Sigmoid colon (tissue), 4 donors: ENCODE measurements at regions not wholly inside any gene's neighbourhood (a gene's known extent, or its start where the extent isn't known, plus 50 kb on each side); places are given as distances from the start of the nearest gene placed in this dataset.

Source experiments
- EP300 ChIP-seq, 4 donors: sonication (generic); formaldehyde crosslinking; IDR thresholded peaks; one replicate each; pipeline ENCODE4 v1.6.1; 2017; ENCODE audit warnings: antibody characterized with exemption in 4 of 4
- POLR2A ChIP-seq, 2 donors: fragments of 450-650 bp; IDR thresholded peaks; one replicate each; pipeline ENCODE4 v1.6.1; 2016; ENCODE audit warnings: antibody characterized with exemption in 2 of 2, mild to moderate bottlenecking in 2 of 2, moderate library complexity in 2 of 2
- POLR2AphosphoS5 ChIP-seq, 4 donors: sonication (generic); formaldehyde crosslinking; IDR thresholded peaks; one replicate each; pipeline ENCODE4 v1.6.1; 2017; ENCODE audit warnings: antibody characterized with exemption in 4 of 4
- TF ChIP-seq, protein P1 (sequence below), 4 experiments: fragments of 450-650 bp in 3 of 4; fragments of 200-600 bp in 1 of 4; IDR thresholded peaks; one replicate each; pipeline ENCODE4 v1.5.1; 2016 to 2019; ENCODE audit warnings: antibody characterized with exemption in 4 of 4, mild to moderate bottlenecking in 3 of 4, moderate library complexity in 2 of 4

DNA sequence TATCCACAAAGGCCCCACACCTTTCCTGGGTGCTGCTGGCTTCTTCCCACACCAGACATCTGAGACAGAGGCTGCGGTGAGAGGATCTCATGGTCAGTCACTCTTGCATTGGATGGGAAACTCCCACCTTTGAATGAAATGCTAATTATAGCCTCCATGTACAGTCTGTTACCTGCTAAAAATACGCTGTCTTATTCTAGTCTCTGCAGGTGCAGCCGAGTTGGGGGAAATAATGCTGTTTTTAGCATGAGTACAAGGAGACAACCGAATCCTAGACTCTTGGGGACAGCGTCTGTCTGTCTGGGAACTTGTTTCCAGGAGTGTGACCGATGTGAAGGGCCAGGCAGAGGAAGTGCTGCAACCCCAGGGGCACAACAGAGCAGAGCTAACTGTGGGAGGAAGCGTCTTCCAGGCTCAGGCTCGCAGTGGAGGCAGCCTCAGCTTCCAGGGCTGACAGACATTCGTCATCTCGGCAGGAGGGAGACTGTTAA, 286.2 kb downstream of the PREX1 start:
- TF ChIP-seq POLR2A (IDR thresholded peaks at IDR 0.05) (no peak), POLR2AphosphoS5 (IDR thresholded peaks at IDR 0.05) (no peak), EP300 (IDR thresholded peaks at IDR 0.05) (no peak)
- TF ChIP-seq, protein P1, sequence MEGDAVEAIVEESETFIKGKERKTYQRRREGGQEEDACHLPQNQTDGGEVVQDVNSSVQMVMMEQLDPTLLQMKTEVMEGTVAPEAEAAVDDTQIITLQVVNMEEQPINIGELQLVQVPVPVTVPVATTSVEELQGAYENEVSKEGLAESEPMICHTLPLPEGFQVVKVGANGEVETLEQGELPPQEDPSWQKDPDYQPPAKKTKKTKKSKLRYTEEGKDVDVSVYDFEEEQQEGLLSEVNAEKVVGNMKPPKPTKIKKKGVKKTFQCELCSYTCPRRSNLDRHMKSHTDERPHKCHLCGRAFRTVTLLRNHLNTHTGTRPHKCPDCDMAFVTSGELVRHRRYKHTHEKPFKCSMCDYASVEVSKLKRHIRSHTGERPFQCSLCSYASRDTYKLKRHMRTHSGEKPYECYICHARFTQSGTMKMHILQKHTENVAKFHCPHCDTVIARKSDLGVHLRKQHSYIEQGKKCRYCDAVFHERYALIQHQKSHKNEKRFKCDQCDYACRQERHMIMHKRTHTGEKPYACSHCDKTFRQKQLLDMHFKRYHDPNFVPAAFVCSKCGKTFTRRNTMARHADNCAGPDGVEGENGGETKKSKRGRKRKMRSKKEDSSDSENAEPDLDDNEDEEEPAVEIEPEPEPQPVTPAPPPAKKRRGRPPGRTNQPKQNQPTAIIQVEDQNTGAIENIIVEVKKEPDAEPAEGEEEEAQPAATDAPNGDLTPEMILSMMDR (IDR thresholded peaks at IDR 0.05) = no peak
